Left forelimb (tissue), 1 donor: ENCODE measurements at regions not wholly inside any gene's neighbourhood (a gene's known extent, or its start where the extent isn't known, plus 50 kb on each side); places are given as distances from the start of the nearest gene placed in this dataset.
"Not testable (repeated sequence)": the region's sequence is repeated elsewhere in the genome, so short reads cannot be mapped to it uniquely, and the experiment has no call there.

Source experiments
- DNase-seq: peaks from one replicate; pipeline ENCODE4 v3.0.0-alpha.2; 2018; ENCODE audit warnings: low spot score

DNA sequence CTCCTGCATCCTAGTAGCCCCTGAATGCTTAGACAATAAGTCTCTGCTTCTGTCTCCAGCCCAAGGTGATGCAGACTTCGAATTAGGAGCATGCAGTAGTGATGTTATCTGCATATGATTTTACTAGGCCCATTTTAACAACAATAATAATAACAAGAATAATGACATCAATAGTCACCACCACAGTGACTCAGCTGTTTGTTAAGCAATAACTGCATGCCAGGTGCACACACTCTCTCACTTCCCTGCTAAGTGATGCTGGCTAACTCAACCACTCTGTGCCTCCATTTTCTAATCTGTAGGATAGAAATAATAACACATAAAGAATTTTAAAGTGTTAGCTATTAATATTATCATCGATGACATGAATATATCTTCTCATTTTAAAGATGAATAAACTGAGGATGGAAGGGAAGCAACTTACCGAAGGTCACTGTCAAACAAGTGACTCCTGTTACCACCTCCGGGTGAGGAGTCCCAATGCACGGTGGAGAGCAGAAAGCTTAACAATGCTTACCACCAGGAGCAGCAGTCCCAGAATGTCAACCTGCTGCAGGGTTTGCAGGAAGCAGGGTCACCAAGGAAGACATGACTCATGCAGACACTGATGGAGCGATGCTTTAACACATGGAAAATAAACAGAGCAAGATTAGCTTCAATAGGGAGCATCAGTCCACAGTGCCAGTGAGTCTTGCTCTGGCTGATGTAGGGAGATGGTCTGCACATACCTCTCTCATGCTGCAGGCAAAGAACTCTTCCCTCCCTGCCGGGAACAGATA is 290.2 kb downstream of the SPATA17 start:
- no peak for DNase-seq

DNA sequence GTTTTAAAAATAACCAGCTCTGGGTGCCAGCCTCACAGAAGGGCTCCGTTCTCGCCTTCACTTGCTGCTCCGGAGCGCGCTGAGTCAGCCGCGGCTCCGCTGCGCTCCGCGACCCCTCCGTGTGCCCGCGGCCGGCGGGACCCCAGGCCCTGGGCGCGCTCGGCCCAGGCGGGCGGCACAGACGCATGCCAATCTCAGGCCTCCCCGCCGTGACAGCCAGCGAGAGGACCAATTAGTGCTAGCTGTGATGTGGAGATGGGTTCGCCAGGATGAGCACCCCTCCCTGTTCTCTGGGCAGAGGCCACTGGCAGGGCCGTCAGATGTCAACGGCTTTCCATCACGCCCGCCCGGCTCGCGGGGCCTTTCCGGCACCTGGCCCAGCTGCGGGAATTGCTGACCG is 293.8 kb downstream of the SPATA17 start:
- no peak for DNase-seq

DNA sequence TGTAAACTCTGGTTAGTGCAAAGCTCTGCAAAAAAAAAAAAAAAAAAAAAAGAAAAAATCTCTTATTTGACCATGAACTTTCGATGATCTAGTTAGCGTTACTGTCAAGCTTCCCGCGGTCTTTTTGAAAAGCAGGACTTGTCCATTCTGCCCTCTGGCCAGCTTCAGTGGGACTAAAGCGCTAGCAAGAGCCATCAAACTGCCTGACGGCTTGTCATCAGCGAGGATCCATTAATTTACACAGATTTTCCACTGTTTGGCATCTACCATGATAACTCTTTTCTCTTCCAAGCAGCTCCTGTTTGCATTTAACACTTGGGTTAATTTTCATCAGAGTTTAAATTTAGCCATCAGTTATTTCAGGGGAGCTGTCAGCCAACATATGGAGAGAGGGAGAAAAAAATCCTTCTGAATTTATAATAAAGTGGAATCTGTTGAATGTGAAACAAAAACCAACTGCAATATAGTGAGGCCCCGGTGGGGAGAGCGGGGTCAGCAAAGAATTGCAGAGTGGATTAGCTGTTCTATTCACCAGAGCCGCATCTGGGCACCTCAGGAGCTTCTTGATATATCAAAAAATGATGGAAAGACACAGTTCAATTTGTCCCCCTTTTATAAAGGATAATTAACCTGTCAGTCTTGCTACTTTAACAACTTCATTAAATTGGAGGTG is 298.2 kb downstream of the SPATA17 start:
- no peak for DNase-seq

DNA sequence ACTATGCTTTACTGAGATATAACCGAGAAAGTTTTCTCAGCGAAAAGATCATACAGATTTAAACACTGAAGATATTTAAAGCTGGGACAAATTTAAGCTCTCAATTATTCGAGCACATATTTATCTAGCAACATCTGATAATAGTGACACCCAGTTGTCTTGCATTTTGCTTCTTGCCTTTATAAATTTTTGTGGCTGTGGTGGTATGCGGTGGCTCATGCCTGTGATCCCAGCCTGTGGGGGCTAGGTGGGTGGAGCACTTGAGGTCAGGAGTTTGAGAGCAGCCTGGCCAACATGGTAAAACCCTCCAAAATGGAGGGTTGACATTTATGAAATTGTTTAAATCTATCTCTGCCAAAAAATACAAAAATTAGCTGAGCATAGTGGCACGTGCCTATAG is 312.2 kb downstream of the SPATA17 start:
- no peak for DNase-seq

DNA sequence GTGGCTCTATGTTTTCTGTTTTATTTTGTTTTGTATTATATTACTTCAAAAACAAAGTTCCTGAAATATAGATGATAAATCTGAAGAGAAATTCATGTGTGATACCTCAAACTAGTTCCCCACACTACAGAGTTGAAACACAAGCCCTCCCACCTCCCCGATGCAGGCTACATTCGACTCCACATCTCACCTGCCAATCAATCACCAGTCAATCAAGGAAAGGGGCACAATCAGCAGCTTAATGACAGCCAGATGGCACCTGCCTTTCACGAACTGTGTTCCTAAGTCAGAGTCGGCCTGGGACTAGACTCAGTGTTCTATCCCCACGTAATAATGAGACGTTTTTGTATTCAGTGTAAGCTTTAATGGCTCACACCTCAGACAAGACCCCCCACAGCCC is 313.4 kb downstream of the SPATA17 start:
- no peak for DNase-seq

DNA sequence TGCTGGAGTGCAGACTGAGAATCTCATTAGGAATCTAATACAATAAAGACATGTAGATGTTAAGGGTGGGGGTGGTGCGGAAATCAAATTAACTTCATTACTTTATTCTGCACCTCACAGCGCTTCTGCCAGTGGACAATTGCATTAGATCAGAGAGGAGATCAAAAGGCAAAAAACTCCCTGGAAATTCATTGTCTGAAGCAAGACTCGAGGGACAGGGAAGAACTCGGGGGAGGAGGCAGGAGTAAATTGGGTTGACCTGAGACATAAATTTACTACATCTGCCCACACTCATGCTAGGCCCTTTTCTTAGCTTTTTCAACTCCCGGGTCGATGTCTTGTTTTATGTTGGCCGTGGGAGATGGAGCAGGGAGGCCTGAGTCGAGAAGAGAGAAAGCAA is 315.4 kb downstream of the SPATA17 start:
- no peak for DNase-seq

DNA sequence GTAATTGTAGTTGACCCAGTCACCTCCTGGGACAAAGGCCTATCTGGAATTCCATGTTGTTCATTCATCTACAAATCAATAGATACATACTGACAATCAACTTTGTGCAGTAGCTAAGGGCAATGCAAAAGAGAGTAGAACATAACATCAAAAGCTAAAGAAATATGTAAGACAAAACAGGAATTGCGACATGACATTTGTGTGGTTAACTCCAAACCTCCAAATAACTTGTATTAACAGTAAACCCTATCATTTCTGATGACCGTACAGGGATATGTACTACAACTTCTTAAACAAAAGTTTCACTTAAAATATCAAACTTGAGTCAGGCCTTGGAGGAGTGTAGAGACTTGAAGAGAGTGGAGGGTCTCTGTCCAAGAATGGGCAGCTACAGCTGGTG is 317.6 kb downstream of the SPATA17 start:
- DNase-seq: no peak

DNA sequence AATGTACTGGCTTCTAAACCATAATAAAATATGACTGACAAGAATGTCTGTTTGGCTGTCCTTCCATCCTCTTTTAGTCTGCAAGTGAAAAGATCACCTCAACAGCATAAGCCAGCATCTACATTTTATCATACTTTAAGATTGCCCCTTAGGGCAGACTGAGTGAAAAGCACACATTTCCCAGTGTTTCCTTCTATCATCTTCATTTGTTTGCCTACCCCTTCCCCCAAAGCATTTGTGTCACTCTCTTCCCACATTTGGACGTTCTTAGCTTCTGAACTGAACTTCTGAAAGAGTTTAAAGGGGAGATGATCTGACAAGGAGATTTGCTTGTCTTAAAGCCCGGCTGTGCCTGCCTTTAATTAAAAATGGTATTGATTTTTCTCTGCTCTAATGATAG is 322.2 kb downstream of the SPATA17 start:
- no peak for DNase-seq

DNA sequence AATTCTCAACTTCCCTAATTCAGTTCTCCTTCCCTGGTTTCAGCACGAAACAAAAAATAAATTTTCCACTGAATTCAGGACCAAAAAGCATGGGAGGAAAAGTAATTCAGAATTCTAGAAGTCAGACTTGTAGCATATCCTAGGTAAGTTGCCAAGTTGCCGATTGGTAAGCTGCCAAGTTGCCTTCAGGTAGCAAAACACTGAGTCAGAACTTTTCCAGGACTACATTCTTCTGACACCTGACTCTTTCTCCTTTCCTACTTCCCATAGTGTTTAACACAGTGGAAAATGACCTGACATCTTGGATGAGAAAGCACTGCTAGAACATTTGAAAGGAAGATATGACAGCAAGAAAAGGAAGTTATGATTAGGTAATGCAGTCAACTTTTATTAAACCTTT is 322.8 kb downstream of the SPATA17 start:
- DNase-seq: no peak

DNA sequence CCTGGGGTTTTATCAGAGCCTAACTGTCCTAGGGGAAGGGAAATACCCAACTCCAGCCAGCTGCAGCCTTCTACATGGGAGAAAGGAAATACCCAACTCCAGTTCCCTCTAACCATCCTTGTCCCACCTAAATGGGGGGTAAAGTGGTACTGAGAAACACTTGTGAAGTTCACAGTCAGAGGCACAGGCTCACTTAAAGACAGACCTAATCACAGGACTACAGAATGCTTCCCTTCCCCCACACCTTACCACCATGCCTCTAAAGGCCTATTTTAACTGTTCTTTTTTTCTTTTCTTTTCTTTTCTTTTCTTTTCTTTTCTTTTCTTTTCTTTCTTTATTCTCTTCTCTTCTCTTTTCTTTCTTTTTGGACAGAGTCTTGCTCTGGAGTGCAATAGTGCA is 324.6 kb downstream of the SPATA17 start:
- no peak for DNase-seq

DNA sequence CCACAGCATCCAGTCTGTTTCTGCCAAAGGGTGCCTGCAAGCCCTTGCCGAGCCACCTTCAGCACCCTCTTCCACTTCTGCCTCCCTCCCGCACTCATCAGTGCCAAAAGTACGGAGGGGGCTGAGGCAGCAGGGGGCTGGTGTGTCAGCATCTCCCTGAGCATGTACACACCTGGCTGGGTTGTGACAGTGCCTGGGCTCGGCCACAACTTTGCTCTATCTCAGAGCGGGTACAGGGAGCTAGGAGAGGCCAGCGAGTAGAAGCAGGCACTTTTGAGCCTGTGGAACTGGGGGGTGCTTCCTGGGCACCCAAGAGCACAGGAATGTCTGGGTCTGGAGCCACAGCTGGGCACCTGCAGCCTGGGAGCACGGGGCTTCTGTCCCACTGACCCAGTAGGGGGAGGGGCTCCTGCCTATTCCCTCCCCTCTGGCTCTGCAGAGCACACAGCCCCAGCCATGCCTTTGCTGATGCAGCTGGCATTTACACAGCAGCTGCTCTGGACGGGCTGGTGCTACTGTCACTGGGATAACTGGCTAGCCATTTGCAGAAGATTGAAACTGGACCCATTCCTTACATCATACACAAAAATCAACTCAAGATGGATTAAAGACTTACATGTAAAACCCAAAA is 319.8 kb upstream of the RRP15 start:
- no peak for DNase-seq

DNA sequence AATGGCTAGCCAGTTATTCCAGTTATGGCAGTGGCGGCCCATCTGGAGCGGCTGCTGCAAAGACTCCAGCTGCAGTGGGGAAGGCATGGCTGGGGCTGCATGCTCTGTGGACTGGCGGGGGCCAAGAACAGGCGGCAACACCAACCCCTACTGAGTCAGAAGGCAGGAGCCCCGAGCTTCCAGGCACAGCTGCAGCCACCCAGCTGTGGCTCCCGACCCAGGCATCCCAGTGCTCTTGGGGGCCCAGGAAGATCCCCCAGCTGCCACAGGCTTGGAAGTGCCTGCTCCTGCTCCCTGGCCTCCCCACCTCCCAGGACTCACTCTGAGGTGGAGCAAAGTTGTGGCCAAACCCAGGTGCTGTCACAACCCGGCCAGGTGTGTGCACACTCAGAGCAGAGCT is 317.0 kb upstream of the RRP15 start:
- no peak for DNase-seq

DNA sequence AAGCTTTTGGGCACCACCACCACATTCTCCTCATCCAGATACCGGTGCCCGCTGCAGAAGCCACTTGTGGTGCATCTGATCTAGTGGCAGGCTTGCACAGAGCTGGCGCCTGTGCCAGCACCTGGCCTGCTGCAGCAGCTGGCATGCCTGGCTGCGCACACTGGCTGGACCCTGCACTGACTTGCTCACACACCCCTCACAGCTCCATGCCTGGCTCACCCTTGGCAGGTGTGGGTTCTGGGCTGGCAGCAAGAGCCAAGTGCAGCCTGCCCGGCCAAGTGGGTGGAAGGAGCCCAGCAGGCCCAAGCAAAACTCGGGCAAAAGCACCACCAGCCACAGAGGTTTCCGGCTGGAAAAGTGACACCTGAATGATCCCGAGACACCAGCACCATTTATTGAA is 315.7 kb upstream of the RRP15 start:
- no peak for DNase-seq

DNA sequence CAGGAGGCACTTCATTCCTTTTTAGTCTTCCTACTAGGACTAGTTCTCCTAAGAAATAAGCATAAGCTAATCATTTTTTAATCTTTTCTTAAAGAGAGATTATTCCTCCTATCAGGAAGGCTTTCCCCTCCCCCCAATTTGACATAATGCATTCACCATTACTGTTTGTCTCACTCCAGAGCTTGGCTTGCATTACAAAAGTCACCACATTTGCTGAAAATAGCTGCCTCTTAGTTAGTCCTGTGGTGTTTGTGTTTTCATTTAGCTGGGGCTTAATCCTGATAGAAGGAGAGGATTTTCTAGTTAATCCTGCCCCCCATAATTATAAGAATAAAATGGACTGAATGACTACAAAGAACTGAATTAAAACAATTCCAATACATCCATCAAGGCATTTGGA is 307.1 kb upstream of the RRP15 start:
- DNase-seq: no peak

DNA sequence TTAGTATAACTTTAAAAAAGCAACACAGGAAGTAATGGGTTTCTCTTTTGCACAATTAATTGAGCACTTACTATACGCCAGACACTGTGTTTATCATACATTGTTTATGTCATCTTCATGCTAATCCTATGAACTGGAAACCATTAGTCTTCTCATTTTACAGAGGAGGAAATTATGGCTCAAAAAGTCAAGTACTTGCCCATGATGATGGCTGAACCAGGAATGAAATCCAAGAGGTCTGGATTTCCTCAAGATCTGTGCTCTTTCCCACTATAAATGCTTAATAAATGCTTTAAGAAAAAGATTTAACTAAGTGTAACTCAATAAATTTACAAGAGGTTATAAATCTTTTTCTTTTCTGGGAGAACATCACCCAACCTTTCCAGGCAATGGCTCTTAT is 303.7 kb upstream of the RRP15 start:
- no peak for DNase-seq

DNA sequence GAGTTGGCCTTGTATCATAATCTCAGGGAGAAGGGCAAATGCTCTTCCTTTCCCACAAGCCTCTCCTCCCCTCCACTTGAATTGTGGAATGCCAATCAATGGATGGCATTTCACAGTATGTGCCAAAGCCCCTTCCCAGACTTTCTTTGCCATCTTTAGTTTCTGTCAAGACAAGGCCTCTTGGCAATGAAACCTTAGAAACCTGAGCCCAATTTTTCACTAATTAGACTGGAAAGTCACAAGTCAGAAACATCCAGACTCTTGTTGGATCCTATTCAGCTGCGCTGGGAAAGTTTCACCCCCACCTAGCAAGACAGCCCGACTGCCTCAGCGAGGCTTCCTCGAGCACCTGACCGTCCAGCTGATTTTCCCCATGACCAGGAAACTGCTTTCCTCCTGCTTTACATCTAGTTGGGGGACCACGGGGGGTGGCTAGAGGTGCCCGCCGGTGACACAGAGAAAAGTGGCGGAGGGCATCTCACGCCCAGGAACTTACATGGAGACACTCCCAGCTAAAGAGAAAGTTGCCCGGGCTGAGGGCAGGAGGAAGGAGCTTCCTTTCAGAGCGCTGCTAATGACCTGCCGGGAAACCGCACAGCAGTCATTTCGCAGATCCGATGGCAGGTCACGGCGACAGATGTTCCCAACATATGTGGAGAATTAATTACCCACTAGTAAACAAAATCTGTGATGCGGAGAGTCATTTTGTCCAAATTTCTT is 302.6 kb upstream of the RRP15 start:
- no peak for DNase-seq

DNA sequence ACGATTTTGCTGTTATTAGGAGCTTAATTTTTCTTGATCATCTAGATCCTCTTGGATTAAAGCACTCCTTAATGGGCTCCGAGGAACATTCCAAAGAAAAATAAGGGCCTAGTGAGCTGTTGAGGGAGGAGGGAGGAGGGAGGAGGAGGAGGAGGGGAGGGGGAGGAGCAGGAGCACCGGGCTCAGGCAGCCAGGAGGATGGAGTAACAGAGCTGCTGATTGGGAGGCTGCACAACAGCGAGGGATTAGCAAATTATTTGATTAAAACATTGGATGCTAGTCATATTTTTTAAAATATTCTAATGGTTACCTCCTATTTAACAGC is 302.1 kb upstream of the RRP15 start:
- no peak for DNase-seq

DNA sequence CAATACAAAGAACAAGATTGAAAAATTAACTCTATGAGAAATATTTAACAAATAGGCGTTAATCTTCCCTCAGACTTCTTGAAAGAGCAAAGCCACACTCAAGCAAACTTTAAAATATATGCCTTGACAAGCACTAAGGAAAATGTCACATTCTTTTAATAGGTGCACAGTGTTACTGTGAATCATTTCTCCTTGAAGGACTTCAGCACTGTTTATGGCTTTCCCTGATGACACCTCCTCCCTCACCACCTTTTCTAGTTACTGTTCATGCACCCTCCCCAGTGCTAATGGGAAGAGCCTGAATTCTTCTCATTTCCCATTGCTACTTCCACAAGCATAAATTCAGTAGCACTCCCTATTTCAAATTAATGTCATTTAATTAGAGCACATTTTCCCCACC is 299.5 kb upstream of the RRP15 start:
- no peak for DNase-seq

DNA sequence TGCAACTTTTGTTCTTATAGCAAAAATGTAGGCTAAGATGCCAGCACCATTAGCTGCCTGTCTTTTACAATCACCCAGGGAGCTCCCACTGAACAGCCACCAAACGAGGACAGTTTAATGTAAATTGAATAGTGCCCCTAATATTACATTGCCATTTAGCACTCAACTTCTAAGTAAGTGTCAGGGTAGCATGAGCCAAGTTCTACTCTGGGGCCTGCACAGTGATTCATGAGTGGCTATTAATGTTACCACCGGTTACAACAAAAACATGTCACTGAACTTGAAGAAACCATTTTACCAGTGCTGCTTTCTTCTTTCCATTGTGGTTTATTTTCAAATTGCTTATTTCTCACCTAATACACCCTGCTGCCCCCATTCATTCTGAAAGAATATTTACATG is 295.6 kb upstream of the RRP15 start:
- DNase-seq: no peak

DNA sequence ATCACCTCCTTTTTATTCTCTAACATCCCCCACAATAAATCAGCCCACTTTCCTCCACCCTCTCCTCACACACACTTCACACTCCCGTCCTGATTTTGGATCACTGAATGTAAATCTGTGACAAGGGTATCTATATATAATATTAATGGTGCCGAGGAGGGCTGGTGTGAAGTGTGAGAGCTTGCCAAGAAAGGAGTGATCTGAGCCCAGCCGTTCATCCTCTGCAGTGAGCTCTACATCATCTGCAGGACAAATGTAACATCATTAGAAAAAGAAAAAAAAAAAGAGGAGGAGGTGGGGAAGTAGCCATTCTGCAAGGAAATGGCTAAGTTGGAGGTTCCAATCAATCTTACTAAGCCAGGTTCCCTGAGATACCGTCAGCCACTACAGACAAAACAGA is 291.7 kb upstream of the RRP15 start:
- no peak for DNase-seq

DNA sequence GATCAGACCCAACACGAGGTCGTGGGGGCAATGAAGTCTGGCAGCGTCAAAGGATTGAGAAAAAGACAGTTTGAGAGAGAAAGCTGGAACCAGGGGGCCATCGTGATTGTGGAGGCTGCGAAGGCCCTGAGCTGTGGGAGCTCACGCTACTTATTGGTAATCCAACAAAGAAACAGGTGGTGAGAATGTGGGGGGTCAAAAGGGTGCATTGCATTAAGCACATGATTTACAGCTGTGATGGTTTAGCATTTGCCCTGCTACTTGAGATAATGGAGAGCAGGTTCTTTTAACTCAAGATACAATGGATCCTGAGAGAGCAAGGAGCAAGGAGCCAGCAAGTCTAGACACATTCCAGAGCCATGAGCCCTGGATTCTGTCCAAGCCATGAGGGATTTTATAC is 276.8 kb upstream of the RRP15 start:
- DNase-seq: not testable (repeated sequence)

DNA sequence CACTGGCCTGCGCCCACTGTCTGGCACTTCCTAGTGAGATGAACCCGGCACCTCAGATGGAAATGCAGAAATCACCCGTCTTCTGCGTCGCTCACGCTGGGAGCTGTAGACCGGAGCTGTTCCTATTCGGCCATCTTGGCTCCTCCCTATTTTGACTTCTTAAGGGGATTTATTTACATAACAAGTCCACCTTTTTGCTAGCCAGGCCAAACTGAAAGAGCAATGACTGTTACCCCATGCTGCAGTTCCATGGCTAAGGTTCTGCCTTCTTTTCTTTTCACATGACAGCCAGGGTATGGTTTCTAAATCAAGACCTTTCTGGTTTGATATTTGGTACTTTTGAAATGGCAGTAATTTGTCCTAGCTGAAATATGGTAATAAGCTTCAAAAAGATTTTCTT is 270.0 kb upstream of the RRP15 start:
- DNase-seq: not testable (repeated sequence)

DNA sequence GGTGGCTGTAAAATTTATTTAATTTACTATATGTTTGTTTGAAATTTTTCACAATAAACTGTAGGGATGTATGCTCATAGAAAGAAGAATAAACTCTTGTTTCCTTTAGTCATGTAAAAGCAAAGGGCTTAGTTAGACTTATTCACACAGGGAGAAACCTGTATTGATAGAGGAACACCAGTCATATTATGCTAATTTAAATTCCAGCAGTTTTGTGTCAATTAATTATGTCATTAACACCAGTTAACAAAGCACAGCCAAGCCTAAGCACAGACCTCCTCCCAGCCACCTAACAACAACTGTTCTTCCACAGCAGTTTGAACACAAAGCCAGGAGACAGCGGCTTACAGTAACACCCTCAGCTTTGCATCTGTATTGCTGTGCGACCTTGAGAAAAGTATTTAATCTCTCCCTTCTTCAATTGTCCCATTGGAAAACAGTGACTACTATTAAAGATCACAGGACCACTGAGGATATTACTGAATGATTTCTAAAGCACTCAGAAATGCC is 260.8 kb upstream of the RRP15 start:
- no peak for DNase-seq
